ENCODE measurements at regions not wholly inside any gene's neighbourhood (a gene's known extent, or its start where the extent isn't known, plus 50 kb on each side); places are given as distances from the start of the nearest gene placed in this dataset.

DNA sequence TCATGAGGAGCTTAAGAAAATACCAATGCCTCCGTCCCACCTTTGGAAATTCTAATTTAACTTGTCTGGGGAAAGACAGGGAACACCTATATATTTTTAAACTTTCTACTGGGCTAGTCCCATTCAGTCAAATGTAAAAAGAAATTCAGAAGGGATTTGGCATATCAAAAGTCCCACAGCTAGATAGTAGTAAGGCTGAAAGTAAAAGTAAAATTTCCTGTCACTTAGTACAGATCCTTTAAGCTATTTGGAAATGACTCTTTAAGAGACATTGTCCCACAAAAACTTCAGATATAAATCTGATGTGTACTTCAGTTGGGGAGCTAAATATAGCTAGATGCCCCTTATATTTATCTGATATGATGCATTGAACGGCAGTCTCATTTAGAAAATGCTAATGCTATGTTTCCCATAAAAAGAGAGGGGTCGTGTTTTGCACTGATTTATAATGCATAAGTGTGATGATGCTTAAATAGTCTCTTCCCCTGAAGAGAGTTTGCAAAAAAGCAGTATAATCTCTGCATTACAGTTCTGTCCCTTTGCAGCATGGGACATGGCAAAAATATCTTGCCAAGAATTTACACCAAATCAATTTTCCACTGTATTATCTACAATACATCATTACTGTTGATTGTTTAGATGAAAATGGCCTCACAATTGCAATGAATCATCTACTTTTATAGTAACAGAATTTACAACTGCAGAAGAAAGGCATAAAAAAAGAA, 860.8 kb upstream of the MAP3K7 start:
- DNase-seq (ENCODE audit: low spot score) = no peak
- TF ChIP-seq, protein P1, sequence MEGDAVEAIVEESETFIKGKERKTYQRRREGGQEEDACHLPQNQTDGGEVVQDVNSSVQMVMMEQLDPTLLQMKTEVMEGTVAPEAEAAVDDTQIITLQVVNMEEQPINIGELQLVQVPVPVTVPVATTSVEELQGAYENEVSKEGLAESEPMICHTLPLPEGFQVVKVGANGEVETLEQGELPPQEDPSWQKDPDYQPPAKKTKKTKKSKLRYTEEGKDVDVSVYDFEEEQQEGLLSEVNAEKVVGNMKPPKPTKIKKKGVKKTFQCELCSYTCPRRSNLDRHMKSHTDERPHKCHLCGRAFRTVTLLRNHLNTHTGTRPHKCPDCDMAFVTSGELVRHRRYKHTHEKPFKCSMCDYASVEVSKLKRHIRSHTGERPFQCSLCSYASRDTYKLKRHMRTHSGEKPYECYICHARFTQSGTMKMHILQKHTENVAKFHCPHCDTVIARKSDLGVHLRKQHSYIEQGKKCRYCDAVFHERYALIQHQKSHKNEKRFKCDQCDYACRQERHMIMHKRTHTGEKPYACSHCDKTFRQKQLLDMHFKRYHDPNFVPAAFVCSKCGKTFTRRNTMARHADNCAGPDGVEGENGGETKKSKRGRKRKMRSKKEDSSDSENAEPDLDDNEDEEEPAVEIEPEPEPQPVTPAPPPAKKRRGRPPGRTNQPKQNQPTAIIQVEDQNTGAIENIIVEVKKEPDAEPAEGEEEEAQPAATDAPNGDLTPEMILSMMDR (IDR thresholded peaks at IDR 0.05) = no peak
- Histone ChIP-seq H3K4me3 (no peak overlapping the region), H3K27ac (no peak overlapping the region)

DNA sequence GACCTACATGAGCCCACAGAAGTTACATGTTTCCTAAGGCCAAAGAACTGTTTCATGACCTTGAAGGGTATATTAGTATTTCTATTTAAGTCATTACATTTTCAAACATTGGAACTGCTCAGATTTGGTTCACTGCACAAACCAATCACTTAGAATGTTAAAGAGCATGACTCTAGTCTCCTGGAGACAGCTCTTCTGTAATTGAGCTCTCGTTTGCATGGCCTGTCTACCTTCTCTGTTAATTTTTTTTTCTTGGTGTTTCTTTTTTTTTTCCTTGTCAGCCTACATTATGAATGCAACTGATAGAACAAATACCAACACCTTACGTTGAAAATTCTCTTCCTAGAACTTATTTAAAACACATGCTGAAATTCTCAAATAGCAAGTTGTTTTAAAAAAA, 860.2 kb upstream of the MAP3K7 start:
- H3K27ac ChIP-seq = no peak overlapping the region
- TF ChIP-seq, protein P1 (IDR thresholded peaks at IDR 0.05) = no peak
- no peak overlapping the region for H3K4me3 ChIP-seq
- DNase-seq (ENCODE audit: low spot score) = no peak

DNA sequence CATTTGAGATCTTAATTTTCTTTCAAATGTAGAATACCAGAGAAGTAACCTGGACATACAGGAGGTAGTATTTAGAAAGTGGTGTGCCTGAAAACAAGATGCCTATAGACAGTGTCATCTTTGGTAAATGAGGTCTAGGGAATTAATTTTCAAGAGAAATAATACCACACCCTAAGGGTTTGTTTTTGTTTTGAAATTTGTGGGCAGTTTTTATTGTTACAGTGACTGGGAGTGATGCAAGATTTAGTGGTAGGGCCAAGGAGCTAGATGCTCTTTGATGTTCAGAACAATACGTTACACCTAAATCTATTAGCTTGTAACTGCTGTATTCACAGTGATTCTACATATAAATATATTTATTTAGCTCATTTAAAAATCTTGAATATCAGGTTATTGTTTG, 856.5 kb upstream of the MAP3K7 start:
- H3K27ac ChIP-seq = no peak overlapping the region
- DNase-seq (ENCODE audit: low spot score) = no peak
- TF ChIP-seq, protein P1 (IDR thresholded peaks at IDR 0.05) = no peak
- H3K4me3 ChIP-seq = no peak overlapping the region

DNA sequence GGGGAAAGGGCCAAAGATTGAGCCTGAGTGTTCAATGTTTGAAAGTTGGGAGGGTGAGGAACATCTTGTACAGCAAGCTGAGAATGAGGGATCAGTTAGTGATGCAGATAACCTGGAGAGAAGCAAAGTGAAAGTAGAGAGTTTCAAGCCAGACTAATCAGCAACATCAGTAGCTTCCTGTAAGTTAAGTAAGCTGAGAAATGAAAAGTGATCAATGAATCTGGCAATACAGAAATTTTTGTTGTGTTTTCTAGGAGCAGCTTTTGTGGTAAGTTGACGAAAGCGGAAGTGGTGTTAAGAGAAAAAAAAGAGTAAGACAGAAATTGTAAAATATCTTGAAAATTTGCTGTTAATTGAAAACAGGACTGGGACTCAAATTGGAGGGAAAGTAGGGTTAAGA, 855.5 kb upstream of the MAP3K7 start:
- H3K27ac ChIP-seq = no peak overlapping the region
- DNase-seq (ENCODE audit: low spot score) = no peak
- H3K4me3 ChIP-seq = no peak overlapping the region
- TF ChIP-seq, protein P1 (IDR thresholded peaks at IDR 0.05) = no peak

DNA sequence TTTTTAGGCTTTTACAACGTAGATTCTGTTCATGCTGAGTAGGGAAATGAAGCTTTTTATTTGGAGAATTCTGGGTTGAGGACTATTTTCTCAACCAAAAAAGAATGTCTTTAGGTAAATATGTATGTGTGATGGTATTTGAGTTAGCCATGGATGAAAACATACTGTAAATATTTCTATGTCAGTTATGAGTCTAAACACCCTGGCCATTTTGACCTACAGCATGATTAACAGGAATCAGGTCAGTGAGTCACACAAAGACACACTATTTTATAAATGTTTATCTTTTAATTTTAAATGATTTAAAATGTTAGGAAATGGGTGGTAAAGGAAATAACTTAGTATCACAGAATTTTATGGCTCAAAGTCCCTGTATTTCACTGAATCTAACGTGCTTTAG, 851.7 kb upstream of the MAP3K7 start:
- no peak for DNase-seq (ENCODE audit: low spot score)
- H3K4me3 ChIP-seq = no peak overlapping the region
- no peak overlapping the region for H3K27ac ChIP-seq
- TF ChIP-seq, protein P1 (IDR thresholded peaks at IDR 0.05) = no peak

DNA sequence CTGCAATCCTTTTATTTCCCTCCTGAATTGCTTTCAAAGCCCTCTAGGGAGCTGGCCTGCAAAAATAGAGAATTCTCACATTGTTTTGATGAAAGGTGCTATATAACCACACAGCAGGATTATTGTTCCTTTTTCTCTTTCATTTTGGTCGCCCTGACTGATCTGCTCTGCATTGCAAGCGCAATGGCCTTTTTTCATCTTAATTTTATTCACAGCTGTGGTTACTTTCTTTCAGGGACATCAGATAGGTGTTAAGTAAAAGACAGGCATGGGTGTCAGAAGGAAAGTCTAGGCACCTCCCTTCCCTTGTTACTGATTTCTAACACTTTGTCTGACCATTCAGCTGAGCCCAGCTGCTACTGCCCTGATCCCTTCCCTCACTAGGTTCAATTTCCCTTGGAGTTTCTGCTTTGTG, 850.5 kb upstream of the MAP3K7 start:
- TF ChIP-seq, protein P1 (IDR thresholded peaks at IDR 0.05) = no peak
- H3K27ac ChIP-seq = no peak overlapping the region
- no peak overlapping the region for H3K4me3 ChIP-seq
- DNase-seq (ENCODE audit: low spot score) = no peak

DNA sequence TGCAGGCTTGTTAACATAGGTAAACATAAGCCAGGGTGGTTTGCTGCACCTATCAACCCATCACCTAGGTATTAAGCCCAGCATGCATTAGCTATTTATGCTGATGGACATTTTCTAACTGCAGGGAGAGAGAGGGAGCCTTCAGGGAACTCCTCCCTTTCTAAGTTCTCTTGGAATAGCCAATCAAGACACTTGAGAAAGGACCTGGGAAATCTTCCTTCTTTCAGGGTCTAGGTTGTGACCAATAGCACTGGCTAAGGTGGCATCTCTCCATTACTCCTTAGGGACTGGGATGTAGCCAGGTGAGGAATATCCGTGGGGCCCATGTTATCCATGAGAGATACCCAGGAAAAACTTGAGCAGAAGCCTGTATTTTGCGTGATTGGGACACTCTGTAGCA, 849.6 kb upstream of the MAP3K7 start:
- H3K27ac ChIP-seq = no peak overlapping the region
- DNase-seq (ENCODE audit: low spot score) = no peak
- TF ChIP-seq, protein P1 (IDR thresholded peaks at IDR 0.05) = no peak
- no peak overlapping the region for H3K4me3 ChIP-seq
